ENCODE measurements at regions not wholly inside any gene's neighbourhood (a gene's known extent, or its start where the extent isn't known, plus 50 kb on each side); places are given as distances from the start of the nearest gene placed in this dataset.

DNA sequence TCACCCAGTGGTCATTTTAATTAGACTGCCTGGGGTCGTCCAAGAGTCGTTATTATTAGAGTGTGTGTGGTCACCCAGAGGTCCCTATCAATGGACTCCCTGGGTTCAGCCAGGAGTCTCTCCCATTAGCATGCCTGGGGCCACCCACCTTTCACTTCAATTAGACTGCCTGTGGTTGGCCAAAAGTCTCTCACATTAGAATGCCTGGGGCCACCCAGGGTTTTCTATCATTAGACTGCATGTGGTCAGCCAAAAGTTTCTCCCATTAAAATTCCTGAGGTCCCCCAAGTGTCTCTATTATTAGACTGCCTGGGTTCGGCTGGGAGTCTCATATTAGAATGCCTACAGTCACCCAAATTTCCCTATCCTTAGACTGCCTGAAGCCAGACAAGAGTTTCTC, 1472.6 kb downstream of the UQCRFS1 start:
- TF ChIP-seq, protein P1, sequence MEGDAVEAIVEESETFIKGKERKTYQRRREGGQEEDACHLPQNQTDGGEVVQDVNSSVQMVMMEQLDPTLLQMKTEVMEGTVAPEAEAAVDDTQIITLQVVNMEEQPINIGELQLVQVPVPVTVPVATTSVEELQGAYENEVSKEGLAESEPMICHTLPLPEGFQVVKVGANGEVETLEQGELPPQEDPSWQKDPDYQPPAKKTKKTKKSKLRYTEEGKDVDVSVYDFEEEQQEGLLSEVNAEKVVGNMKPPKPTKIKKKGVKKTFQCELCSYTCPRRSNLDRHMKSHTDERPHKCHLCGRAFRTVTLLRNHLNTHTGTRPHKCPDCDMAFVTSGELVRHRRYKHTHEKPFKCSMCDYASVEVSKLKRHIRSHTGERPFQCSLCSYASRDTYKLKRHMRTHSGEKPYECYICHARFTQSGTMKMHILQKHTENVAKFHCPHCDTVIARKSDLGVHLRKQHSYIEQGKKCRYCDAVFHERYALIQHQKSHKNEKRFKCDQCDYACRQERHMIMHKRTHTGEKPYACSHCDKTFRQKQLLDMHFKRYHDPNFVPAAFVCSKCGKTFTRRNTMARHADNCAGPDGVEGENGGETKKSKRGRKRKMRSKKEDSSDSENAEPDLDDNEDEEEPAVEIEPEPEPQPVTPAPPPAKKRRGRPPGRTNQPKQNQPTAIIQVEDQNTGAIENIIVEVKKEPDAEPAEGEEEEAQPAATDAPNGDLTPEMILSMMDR (IDR thresholded peaks at IDR 0.05) = no peak
- TF ChIP-seq POLR2AphosphoS5 (IDR thresholded peaks at IDR 0.05) = no peak
- TF ChIP-seq EP300 (IDR thresholded peaks at IDR 0.05) = no peak
- no peak for TF ChIP-seq POLR2A (IDR thresholded peaks at IDR 0.05)
- no peak overlapping the region for H3K27ac ChIP-seq
- peaks cover 0 to 57% (median 0%) of the 10 kb centered on the region in 4 donors for H3K36me3 ChIP-seq
- H3K4me3 ChIP-seq = no peak overlapping the region
- no peaks in the 10 kb centered on the region for H3K27me3 ChIP-seq
- WGBS, 2 donors = 89 to 91% methylated on average over 3 of the region's 3 CpGs
- intact Hi-C loops (cut with DNase I) = no loop called here
- H3K4me1 ChIP-seq = no peaks in the 10 kb centered on the region
- DNase-seq = no peak
- peaks cover 0 to 16% (median 0%) of the 10 kb centered on the region in 4 donors for H3K9me3 ChIP-seq

- WGBS, 2 donors = 85 to 88% methylated on average over 7 of the region's 7 CpGs
- DNase-seq = no peak
- H3K4me1 ChIP-seq = no peaks in the 10 kb centered on the region
- TF ChIP-seq, protein P1 (IDR thresholded peaks at IDR 0.05) = no peak
- no peak for TF ChIP-seq POLR2AphosphoS5 (IDR thresholded peaks at IDR 0.05)
- no peak for TF ChIP-seq EP300 (IDR thresholded peaks at IDR 0.05)
- no peak for TF ChIP-seq POLR2A (IDR thresholded peaks at IDR 0.05)
- no peaks in the 10 kb centered on the region for H3K27me3 ChIP-seq
- intact Hi-C loops (cut with DNase I) = no loop called here
- no peak overlapping the region for H3K27ac ChIP-seq
- no peak overlapping the region for H3K4me3 ChIP-seq
- peaks cover 0 to 61% (median 0%) of the 10 kb centered on the region in 4 donors for H3K36me3 ChIP-seq
- peaks cover 0 to 16% (median 0%) of the 10 kb centered on the region in 4 donors for H3K9me3 ChIP-seq
Observed at GRCh38 chr19:27738569-27739193, 1474.3 kb downstream of the UQCRFS1 start.

DNA sequence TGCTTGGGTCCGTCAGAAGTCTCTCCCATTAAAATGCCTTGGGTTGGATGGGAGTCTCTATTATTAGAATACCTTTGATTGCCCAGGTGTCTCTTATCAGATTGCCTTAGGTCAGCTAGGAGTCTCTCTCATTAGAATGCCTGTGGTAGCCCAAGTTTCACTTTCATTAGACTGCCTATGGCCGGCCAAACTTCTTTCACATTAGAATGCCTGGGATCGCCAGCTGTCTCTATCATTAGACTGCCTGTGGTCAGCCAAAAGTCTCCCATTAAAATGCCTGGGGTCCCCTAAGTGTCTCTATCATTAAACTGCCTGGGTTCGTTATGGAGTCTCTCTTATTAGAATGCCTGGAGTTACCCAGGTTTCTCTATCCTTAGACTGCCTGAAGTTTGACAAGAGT, 1476.7 kb downstream of the UQCRFS1 start:
- Histone ChIP-seq H3K9me3 (peaks cover 0 to 18% (median 2%) of the 10 kb centered on the region in 4 donors), H3K27me3 (no peaks in the 10 kb centered on the region), H3K4me3 (no peak overlapping the region), H3K27ac (no peak overlapping the region), H3K4me1 (no peaks in the 10 kb centered on the region), H3K36me3 (peaks cover 0 to 65% (median 0%) of the 10 kb centered on the region in 4 donors)
- WGBS, 2 donors = 89 to 92% methylated on average over 4 of the region's 4 CpGs
- no peak for TF ChIP-seq POLR2AphosphoS5 (IDR thresholded peaks at IDR 0.05)
- TF ChIP-seq POLR2A (IDR thresholded peaks at IDR 0.05) = no peak
- TF ChIP-seq EP300 (IDR thresholded peaks at IDR 0.05) = no peak
- TF ChIP-seq, protein P1 (IDR thresholded peaks at IDR 0.05) = no peak
- DNase-seq = no peak
- intact Hi-C loops (cut with DNase I) = no loop called here

GRCh38 chr19:27735314-27735713, 1477.6 kb downstream of the UQCRFS1 start:
- no peak for DNase-seq
- 92 to 94% methylated on average over 5 of the region's 5 CpGs for WGBS, 2 donors
- intact Hi-C loops (cut with DNase I) = no loop called here
- Histone ChIP-seq H3K9me3 (peaks cover 0 to 18% (median 4%) of the 10 kb centered on the region in 4 donors), H3K4me3 (no peak overlapping the region), H3K27me3 (no peaks in the 10 kb centered on the region), H3K36me3 (peaks cover 0 to 66% (median 3%) of the 10 kb centered on the region in 4 donors), H3K27ac (no peak overlapping the region), H3K4me1 (no peaks in the 10 kb centered on the region)
- no peak for TF ChIP-seq EP300 (IDR thresholded peaks at IDR 0.05)
- no peak for TF ChIP-seq POLR2A (IDR thresholded peaks at IDR 0.05)
- TF ChIP-seq POLR2AphosphoS5 (IDR thresholded peaks at IDR 0.05) = no peak
- TF ChIP-seq, protein P1 (IDR thresholded peaks at IDR 0.05) = no peak

Data from sigmoid colon (tissue), 6 donors.